Testis (tissue), 2 donors: ENCODE measurements at regions not wholly inside any gene's neighbourhood (a gene's known extent, or its start where the extent isn't known, plus 50 kb on each side); places are given as distances from the start of the nearest gene placed in this dataset.

Experiments used
- DNase-seq: peaks from one replicate; pipeline ENCODE4 v3.0.0-alpha.2; 2019
- H3K27ac ChIP-seq, 2 donors: fragments of 200-600 bp; sonication (generic); one replicate each; pipeline ENCODE4 v1.5.1; 2019
- H3K27me3 ChIP-seq: fragments of 200-600 bp; sonication (generic); one replicate; pipeline ENCODE4 v1.5.1; 2019
- H3K36me3 ChIP-seq: fragments of 200-600 bp; sonication (generic); one replicate; pipeline ENCODE4 v1.5.1; 2017; ENCODE audit warnings: low read depth; ENCODE audit errors: missing control alignments
- H3K4me1 ChIP-seq: fragments of 200-600 bp; sonication (generic); one replicate; pipeline ENCODE4 v1.5.1; 2019
- H3K4me3 ChIP-seq, 2 donors: fragments of 200-600 bp; sonication (generic); one replicate each; pipeline ENCODE4 v1.5.1; 2017 to 2019
- H3K9me3 ChIP-seq: fragments of 200-600 bp; sonication (generic); one replicate; pipeline ENCODE4 v1.5.1; 2017
- CTCF ChIP-seq, 3 experiments: fragments of 450-650 bp in 2 of 3; fragments of 200-600 bp in 1 of 3; sonication (generic) in 1 of 3; IDR thresholded peaks; one replicate each; pipeline ENCODE4 v1.5.1; 2016 to 2019; ENCODE audit warnings: antibody characterized with exemption in 3 of 3, mild to moderate bottlenecking in 2 of 3, moderate library complexity in 1 of 3
- POLR2A ChIP-seq: fragments of 450-650 bp; IDR thresholded peaks from one replicate; pipeline ENCODE4 v1.6.1; 2017; ENCODE audit warnings: antibody characterized with exemption, mild to moderate bottlenecking, moderate library complexity
- WGBS, 2 donors: methylation state at CpG; one replicate each; pipeline ENCODE4 v1.1.5; 2018; 5-methylcytosine and 5-hydroxymethylcytosine counted together
- intact Hi-C: fragments of 100-400 bp; cut with DNase I; formaldehyde crosslinking; loops from one replicate; pipeline ENCODE4 v1.15.1; 2023; ENCODE audit warnings: low total_unique reads

- Histone ChIP-seq H3K9me3 (no peaks in the 10 kb centered on the region), H3K4me3 (no peak overlapping the region), H3K4me1 (no peaks in the 10 kb centered on the region), H3K27ac (no peak overlapping the region), H3K27me3 (no peaks in the 10 kb centered on the region), H3K36me3 (no peaks in the 10 kb centered on the region)
- TF ChIP-seq CTCF (IDR thresholded peaks at IDR 0.05): no peak
- TF ChIP-seq POLR2A: no peak
- DNase-seq: no peak
- intact Hi-C loops: no loop called here
- 76 to 95% methylated on average over 8 of the region's 8 CpGs for WGBS, 2 donors
These were observed 260.3 kb upstream of the GPC6 start for GRCh38 chr13:92966341-92966740.

DNA sequence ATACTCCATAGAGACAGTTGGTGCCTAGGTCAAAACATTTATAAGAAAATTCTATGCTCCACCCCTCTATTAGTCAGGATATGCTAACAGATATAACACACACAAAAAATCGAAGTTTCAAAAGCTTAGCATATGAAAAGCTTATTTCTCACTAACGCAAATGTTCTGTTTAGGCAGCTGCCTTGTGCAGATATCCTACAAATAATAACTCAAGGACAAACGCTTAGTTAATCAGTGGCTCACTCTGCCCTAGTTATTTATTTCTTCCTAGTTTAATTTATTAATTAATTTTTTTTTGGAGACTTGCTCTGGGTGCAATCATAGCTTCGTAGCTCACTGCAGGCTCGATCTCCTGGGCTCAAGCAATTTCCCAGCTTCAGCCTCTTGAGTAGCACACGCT is 259.7 kb upstream of the GPC6 start:
- H3K9me3 ChIP-seq: no peaks in the 10 kb centered on the region
- H3K27ac ChIP-seq: no peak overlapping the region
- 44 to 48% methylated on average over 6 of the region's 6 CpGs for WGBS, 2 donors
- no peaks in the 10 kb centered on the region for H3K27me3 ChIP-seq
- intact Hi-C loops: no loop called here
- no peaks in the 10 kb centered on the region for H3K36me3 ChIP-seq
- H3K4me1 ChIP-seq: no peaks in the 10 kb centered on the region
- TF ChIP-seq CTCF (IDR thresholded peaks at IDR 0.05) (no peak), POLR2A (no peak)
- DNase-seq: no peak
- no peak overlapping the region for H3K4me3 ChIP-seq

DNA sequence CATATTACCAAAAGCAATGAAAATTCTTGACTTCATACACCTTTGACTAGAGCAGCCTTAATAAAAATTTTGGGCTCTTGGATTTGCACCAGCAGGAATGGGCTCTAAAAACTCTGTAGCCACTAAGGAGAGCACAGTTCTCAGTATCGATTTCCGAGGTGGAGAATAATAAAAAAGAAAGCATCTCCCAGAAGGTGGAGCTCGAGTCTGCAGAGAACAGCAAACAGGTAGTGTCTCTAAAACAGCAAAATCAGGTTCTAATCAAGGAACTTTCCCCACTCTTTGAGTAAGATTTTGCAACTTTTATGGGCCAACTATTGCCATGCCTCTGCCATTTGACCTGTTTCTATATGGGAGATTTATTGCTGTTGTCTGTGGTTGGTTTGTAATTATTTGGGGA is 258.7 kb upstream of the GPC6 start:
- WGBS, 2 donors: 75 to 86% methylated on average over 3 of the region's 3 CpGs
- Histone ChIP-seq H3K4me1 (no peaks in the 10 kb centered on the region), H3K4me3 (no peak overlapping the region), H3K9me3 (no peaks in the 10 kb centered on the region), H3K27me3 (no peaks in the 10 kb centered on the region), H3K36me3 (no peaks in the 10 kb centered on the region), H3K27ac (no peak overlapping the region)
- intact Hi-C loops: no loop called here
- DNase-seq: no peak
- TF ChIP-seq POLR2A (no peak), CTCF (IDR thresholded peaks at IDR 0.05) (no peak)

GRCh38 chr13:92972751-92973150 is 253.9 kb upstream of the GPC6 start:
- no peak overlapping the region for H3K4me3 ChIP-seq
- 73 to 91% methylated on average over 3 of the region's 3 CpGs for WGBS, 2 donors
- DNase-seq: no peak
- no peaks in the 10 kb centered on the region for H3K27me3 ChIP-seq
- H3K36me3 ChIP-seq: no peaks in the 10 kb centered on the region
- intact Hi-C loops: no loop called here
- no peaks in the 10 kb centered on the region for H3K9me3 ChIP-seq
- H3K27ac ChIP-seq: no peak overlapping the region
- TF ChIP-seq CTCF (IDR thresholded peaks at IDR 0.05) (no peak), POLR2A (no peak)
- no peaks in the 10 kb centered on the region for H3K4me1 ChIP-seq

GRCh38 chr13:92974905-92975429 is 251.6 kb upstream of the GPC6 start:
- 60 to 87% methylated on average over 2 to 8 of the region's 8 CpGs for WGBS, 2 donors
- H3K4me3 ChIP-seq: no peak overlapping the region
- H3K27me3 ChIP-seq: no peaks in the 10 kb centered on the region
- intact Hi-C loops: no loop called here
- H3K27ac ChIP-seq: no peak overlapping the region
- no peaks in the 10 kb centered on the region for H3K36me3 ChIP-seq
- TF ChIP-seq CTCF (IDR thresholded peaks at IDR 0.05): no peak
- H3K9me3 ChIP-seq: no peaks in the 10 kb centered on the region
- no peaks in the 10 kb centered on the region for H3K4me1 ChIP-seq
- DNase-seq: no peak
